ENCODE measurements at regions not wholly inside any gene's neighbourhood (a gene's known extent, or its start where the extent isn't known, plus 50 kb on each side); places are given as distances from the start of the nearest gene placed in this dataset.

GRCh38 chr5:8184455-8185063, 315.6 kb downstream of the MTRR start:
- TF ChIP-seq POLR2AphosphoS5 (IDR thresholded peaks at IDR 0.05) (no peak), CTCF (IDR thresholded peaks at IDR 0.05) (peak in 1 of 2 donors; percentile 66), EP300 (IDR thresholded peaks at IDR 0.05) (no peak)
